HL-60 (cell line): ENCODE measurements at regions not wholly inside any gene's neighbourhood (a gene's known extent, or its start where the extent isn't known, plus 50 kb on each side); places are given as distances from the start of the nearest gene placed in this dataset.

Source experiments
- DNase-seq, 2 experiments: peaks; one replicate each; pipeline ENCODE4 v3.0.0-alpha.2; 2010 to 2020; ENCODE audit warnings: low read depth in 1 of 2, low spot score in 1 of 2
- H3K27ac ChIP-seq: fragments of 250-450 bp; sonication (Bioruptor Pico); replicated peaks from 2 replicates; pipeline ENCODE4 v1.5.1; 2020; ENCODE audit warnings: mild to moderate bottlenecking, moderate library complexity
- H3K27me3 ChIP-seq: fragments of 250-450 bp; sonication (Bioruptor Pico); 2 replicates; pipeline ENCODE4 v1.5.1; 2021; ENCODE audit warnings: mild to moderate bottlenecking, moderate library complexity; ENCODE audit not compliant: insufficient read depth, poor library complexity, severe bottlenecking
- H3K4me3 ChIP-seq: replicated peaks from 2 replicates; pipeline ENCODE4 v1.5.1; 2011; ENCODE audit warnings: mild to moderate bottlenecking, control low read depth, low read length; ENCODE audit not compliant: insufficient read depth
- GABPA ChIP-seq: IDR thresholded peaks from 2 replicates; pipeline ENCODE4 v1.6.1; 2012; ENCODE audit warnings: low read depth
- POLR2AphosphoS5 ChIP-seq: IDR thresholded peaks from 2 replicates; pipeline ENCODE4 v1.6.1; 2012; ENCODE audit warnings: low read depth
- SPI1 ChIP-seq: IDR thresholded peaks from 2 replicates; pipeline ENCODE4 v1.6.1; 2012; ENCODE audit warnings: low read depth, mild to moderate bottlenecking, borderline replicate concordance
- TF ChIP-seq, protein P1 (sequence below): IDR thresholded peaks from 2 replicates; pipeline ENCODE4 v1.6.1; 2012; ENCODE audit warnings: low read depth; ENCODE audit not compliant: insufficient replicate concordance
- TF ChIP-seq, protein P2 (sequence below): IDR thresholded peaks from one replicate; pipeline ENCODE4 v1.5.1; 2011; ENCODE audit warnings: low read length, control low read depth, inconsistent platforms; ENCODE audit not compliant: insufficient read depth

GRCh38 chr11:122487669-122488068 is 167.9 kb upstream of the UBASH3B start:
- H3K27me3 ChIP-seq = no peaks in the 10 kb centered on the region
- TF ChIP-seq, protein P1, sequence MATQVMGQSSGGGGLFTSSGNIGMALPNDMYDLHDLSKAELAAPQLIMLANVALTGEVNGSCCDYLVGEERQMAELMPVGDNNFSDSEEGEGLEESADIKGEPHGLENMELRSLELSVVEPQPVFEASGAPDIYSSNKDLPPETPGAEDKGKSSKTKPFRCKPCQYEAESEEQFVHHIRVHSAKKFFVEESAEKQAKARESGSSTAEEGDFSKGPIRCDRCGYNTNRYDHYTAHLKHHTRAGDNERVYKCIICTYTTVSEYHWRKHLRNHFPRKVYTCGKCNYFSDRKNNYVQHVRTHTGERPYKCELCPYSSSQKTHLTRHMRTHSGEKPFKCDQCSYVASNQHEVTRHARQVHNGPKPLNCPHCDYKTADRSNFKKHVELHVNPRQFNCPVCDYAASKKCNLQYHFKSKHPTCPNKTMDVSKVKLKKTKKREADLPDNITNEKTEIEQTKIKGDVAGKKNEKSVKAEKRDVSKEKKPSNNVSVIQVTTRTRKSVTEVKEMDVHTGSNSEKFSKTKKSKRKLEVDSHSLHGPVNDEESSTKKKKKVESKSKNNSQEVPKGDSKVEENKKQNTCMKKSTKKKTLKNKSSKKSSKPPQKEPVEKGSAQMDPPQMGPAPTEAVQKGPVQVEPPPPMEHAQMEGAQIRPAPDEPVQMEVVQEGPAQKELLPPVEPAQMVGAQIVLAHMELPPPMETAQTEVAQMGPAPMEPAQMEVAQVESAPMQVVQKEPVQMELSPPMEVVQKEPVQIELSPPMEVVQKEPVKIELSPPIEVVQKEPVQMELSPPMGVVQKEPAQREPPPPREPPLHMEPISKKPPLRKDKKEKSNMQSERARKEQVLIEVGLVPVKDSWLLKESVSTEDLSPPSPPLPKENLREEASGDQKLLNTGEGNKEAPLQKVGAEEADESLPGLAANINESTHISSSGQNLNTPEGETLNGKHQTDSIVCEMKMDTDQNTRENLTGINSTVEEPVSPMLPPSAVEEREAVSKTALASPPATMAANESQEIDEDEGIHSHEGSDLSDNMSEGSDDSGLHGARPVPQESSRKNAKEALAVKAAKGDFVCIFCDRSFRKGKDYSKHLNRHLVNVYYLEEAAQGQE = no peak
- TF ChIP-seq GABPA (no peak), POLR2AphosphoS5 (no peak), SPI1 (no peak)
- TF ChIP-seq, protein P2, sequence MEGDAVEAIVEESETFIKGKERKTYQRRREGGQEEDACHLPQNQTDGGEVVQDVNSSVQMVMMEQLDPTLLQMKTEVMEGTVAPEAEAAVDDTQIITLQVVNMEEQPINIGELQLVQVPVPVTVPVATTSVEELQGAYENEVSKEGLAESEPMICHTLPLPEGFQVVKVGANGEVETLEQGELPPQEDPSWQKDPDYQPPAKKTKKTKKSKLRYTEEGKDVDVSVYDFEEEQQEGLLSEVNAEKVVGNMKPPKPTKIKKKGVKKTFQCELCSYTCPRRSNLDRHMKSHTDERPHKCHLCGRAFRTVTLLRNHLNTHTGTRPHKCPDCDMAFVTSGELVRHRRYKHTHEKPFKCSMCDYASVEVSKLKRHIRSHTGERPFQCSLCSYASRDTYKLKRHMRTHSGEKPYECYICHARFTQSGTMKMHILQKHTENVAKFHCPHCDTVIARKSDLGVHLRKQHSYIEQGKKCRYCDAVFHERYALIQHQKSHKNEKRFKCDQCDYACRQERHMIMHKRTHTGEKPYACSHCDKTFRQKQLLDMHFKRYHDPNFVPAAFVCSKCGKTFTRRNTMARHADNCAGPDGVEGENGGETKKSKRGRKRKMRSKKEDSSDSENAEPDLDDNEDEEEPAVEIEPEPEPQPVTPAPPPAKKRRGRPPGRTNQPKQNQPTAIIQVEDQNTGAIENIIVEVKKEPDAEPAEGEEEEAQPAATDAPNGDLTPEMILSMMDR = no peak
- no peak for DNase-seq

GRCh38 chr11:122486793-122487495 is 168.6 kb upstream of the UBASH3B start:
- Histone ChIP-seq H3K4me3 (no peak overlapping the region), H3K27ac (no peak overlapping the region), H3K27me3 (no peaks in the 10 kb centered on the region)
- DNase-seq = peak in 1 of 2 experiments; percentile 28
- TF ChIP-seq, protein P2 = no peak
- no peak for TF ChIP-seq POLR2AphosphoS5

More at GRCh38 chr11:122487669-122488068, 167.9 kb upstream of the UBASH3B start:
- no peak overlapping the region for H3K4me3 ChIP-seq
- no peak overlapping the region for H3K27ac ChIP-seq

DNA sequence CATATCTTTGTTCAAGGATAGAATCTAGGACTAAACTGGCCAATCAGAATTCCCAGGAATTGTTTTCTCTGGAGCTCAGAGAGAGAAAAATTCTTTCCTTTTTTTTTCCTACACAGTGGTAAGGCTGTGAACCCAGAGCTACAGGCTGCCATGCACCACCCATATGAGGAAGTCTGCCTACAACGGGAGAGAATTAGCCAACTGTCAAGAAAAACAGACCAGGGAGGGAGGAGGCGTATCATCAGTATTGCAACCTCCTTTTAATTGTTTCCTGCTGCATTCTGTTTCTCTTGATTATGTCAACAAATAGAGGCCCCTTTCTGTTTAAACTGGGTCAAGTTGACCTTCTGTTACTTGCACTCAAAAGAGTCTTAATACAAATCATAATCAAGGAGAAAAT is 176.5 kb upstream of the UBASH3B start:
- Histone ChIP-seq H3K27ac (0 out of 2 replicates have a peak overlapping the region, but pooled peaks have one; percentile 17), H3K4me3 (no peak overlapping the region), H3K27me3 (no peaks in the 10 kb centered on the region)
- peak; percentile 90 for TF ChIP-seq SPI1
- no peak for TF ChIP-seq GABPA
- DNase-seq = peak in 1 of 2 experiments; percentile 65

GRCh38 chr11:122468965-122469364 is 186.6 kb upstream of the UBASH3B start:
- no peak for DNase-seq
- no peak overlapping the region for H3K4me3 ChIP-seq
- H3K27ac ChIP-seq = no peak overlapping the region
- H3K27me3 ChIP-seq = no peaks in the 10 kb centered on the region
- no peak for TF ChIP-seq SPI1
- TF ChIP-seq, protein P2 = no peak
- no peak for TF ChIP-seq GABPA
- TF ChIP-seq, protein P1 = no peak
- no peak for TF ChIP-seq POLR2AphosphoS5
